Right cardiac atrium (tissue), 5 donors: ENCODE measurements at regions not wholly inside any gene's neighbourhood (a gene's known extent, or its start where the extent isn't known, plus 50 kb on each side); places are given as distances from the start of the nearest gene placed in this dataset.
A peak's percentile ranks its signal among the peaks of the same experiment; 100 is the strongest.

ENCODE experiments used
- ATAC-seq, 2 donors: fragments of 200-7000 bp; cut with Tn5 transposase; one replicate each; pipeline versions ENCODE4 v1.8.0 to v1.9.1; 2020; ENCODE audit warnings: moderate library complexity in 2 of 2, mild to moderate bottlenecking in 1 of 2
- DNase-seq, 3 donors: peaks; one replicate each; pipeline ENCODE4 v3.0.0-alpha.2; 2020
- H3K27ac ChIP-seq: one replicate; pipeline ENCODE4 v1.5.1; 2013; ENCODE audit warnings: mild to moderate bottlenecking, low read length, control low read depth, moderate library complexity
- H3K27me3 ChIP-seq: one replicate; pipeline ENCODE4 v1.6.1; 2013; ENCODE audit not compliant: control insufficient read depth, insufficient read depth
- H3K4me1 ChIP-seq: one replicate; pipeline ENCODE4 v1.6.1; 2013; ENCODE audit warnings: low read length; ENCODE audit not compliant: control insufficient read depth, insufficient read depth
- H3K4me3 ChIP-seq: one replicate; pipeline ENCODE4 v1.5.1; 2013; ENCODE audit warnings: low read length, control low read depth
- H3K9me3 ChIP-seq: one replicate; pipeline ENCODE4 v1.6.1; 2013; ENCODE audit warnings: low read length; ENCODE audit not compliant: control insufficient read depth
- WGBS: extraction: QIAGEN DNeasy Blood & Tissue Kit; methylation state at CpG from one replicate; pipeline ENCODE4 v1.1.7; 2013; 5-methylcytosine and 5-hydroxymethylcytosine counted together
- intact Hi-C, 4 donors: fragments of 100-400 bp; cut with DNase I; formaldehyde crosslinking; loops; one replicate each; pipeline versions ENCODE4 v1.11.0 to v1.14.0; 2022 to 2023
- donor health status: healthy with polysubstance abuse.
- donor health status: DM: no; HTN: yes; CAD: no.
- donor health status: DM: no; HTN: no; CAD: no.
- donor health status: DM: no; HTN: yes; CAD: no; lungs with severe emphysema.
- donor health status: DM: yes; HTN: yes; CAD: no.

GRCh38 chr21:30943243-30943642 lies 61.9 kb upstream of the KRTAP11-1 start:
- H3K27ac ChIP-seq, result no peak overlapping the region
- H3K9me3 ChIP-seq, result no peaks in the 10 kb centered on the region
- intact Hi-C loops, result no loop called here
- DNase-seq (no peak), ATAC-seq (no peak)
- H3K4me3 ChIP-seq, result no peak overlapping the region
- 87% methylated on average over 4 of the region's 4 CpGs for WGBS
- no peaks in the 10 kb centered on the region for H3K4me1 ChIP-seq
- H3K27me3 ChIP-seq, result no peaks in the 10 kb centered on the region

GRCh38 chr21:30942192-30942591 lies 60.8 kb upstream of the KRTAP11-1 start:
- Histone ChIP-seq H3K4me3 (no peak overlapping the region), H3K4me1 (no peaks in the 10 kb centered on the region), H3K9me3 (no peaks in the 10 kb centered on the region), H3K27ac (no peak overlapping the region), H3K27me3 (no peaks in the 10 kb centered on the region)
- intact Hi-C loops, result no loop called here
- 98% methylated on average over 1 of the region's 1 CpG for WGBS
- no peak for ATAC-seq
- no peak for DNase-seq

GRCh38 chr21:30936207-30936606 lies 54.8 kb upstream of the KRTAP11-1 start:
- 71% methylated on average over 6 of the region's 6 CpGs for WGBS

GRCh38 chr21:30935889-30936168 lies 54.4 kb upstream of the KRTAP11-1 start:
- intact Hi-C loops, result no loop called here
- DNase-seq, result peak in 1 of 3 donors; percentile 35

More at GRCh38 chr21:30936207-30936606, 54.8 kb upstream of the KRTAP11-1 start:
- peak in 1 of 3 donors; percentile 34 for DNase-seq
- Histone ChIP-seq H3K4me1 (no peaks in the 10 kb centered on the region), H3K27me3 (no peaks in the 10 kb centered on the region), H3K4me3 (no peak overlapping the region), H3K27ac (no peak overlapping the region), H3K9me3 (no peaks in the 10 kb centered on the region)
- intact Hi-C loops, result no loop called here
- ATAC-seq, result peak in 1 of 2 donors; percentile 19

GRCh38 chr21:30935121-30935888 lies 53.9 kb upstream of the KRTAP11-1 start:
- ATAC-seq (peak in 1 of 2 donors; percentile 33), DNase-seq (peak in 1 of 3 donors; percentile 31)
- Histone ChIP-seq H3K27ac (no peak overlapping the region), H3K4me1 (no peaks in the 10 kb centered on the region), H3K27me3 (no peaks in the 10 kb centered on the region), H3K4me3 (no peak overlapping the region), H3K9me3 (no peaks in the 10 kb centered on the region)
- intact Hi-C loops, result no loop called here
- 91% methylated on average over 15 of the region's 15 CpGs for WGBS

More at GRCh38 chr21:30935889-30936168, 54.4 kb upstream of the KRTAP11-1 start:
- no peak for ATAC-seq
- Histone ChIP-seq H3K27ac (no peak overlapping the region), H3K9me3 (no peaks in the 10 kb centered on the region), H3K27me3 (no peaks in the 10 kb centered on the region), H3K4me3 (no peak overlapping the region), H3K4me1 (no peaks in the 10 kb centered on the region)
- WGBS, result 92% methylated on average over 4 of the region's 4 CpGs

GRCh38 chr21:30932686-30933085 lies 51.3 kb upstream of the KRTAP11-1 start:
- Histone ChIP-seq H3K27me3 (no peaks in the 10 kb centered on the region), H3K9me3 (no peaks in the 10 kb centered on the region), H3K27ac (no peak overlapping the region), H3K4me1 (no peaks in the 10 kb centered on the region), H3K4me3 (no peak overlapping the region)
- 86% methylated on average over 3 of the region's 3 CpGs for whole genome bisulfite sequencing
- DNase-seq, result no peak
- intact Hi-C loops, result no loop called here
- ATAC-seq, result no peak
